ENCODE measurements at regions not wholly inside any gene's neighbourhood (a gene's known extent, or its start where the extent isn't known, plus 50 kb on each side); places are given as distances from the start of the nearest gene placed in this dataset.

- Mint-ChIP-seq H3K27ac (ENCODE audit: unreplicated experiment) (no peak overlapping the region), H3K4me3 (ENCODE audit: unreplicated experiment) (no peak overlapping the region), H3K36me3 (ENCODE audit: insufficient read depth, unreplicated experiment) (no peaks in the 10 kb centered on the region), H3K27me3 (ENCODE audit: insufficient read depth, unreplicated experiment) (peaks cover 4% of the 10 kb centered on the region), H3K4me1 (ENCODE audit: low read depth, unreplicated experiment) (no peaks in the 10 kb centered on the region), H3K9me3 (ENCODE audit: unreplicated experiment) (no peaks in the 10 kb centered on the region)
- H3K4me1 ChIP-seq = no peaks in the 10 kb centered on the region
- no peaks in the 10 kb centered on the region for H3K36me3 ChIP-seq (ENCODE audit: control insufficient read depth, insufficient read depth, low read length)
- BruUV-seq (replicated peaks) = no TSS peak
- CTCF ChIA-PET = no interaction called here
- H3K4me3 ChIP-seq (ENCODE audit: low read depth, low read length) = no peak overlapping the region
- intact Hi-C loops (cut with micrococcal nuclease; ENCODE audit: unreplicated experiment) = no loop called here
- TF ChIP-seq CTCF (IDR thresholded peaks at IDR 0.05; ENCODE audit: insufficient read depth in 1 of 2, low read depth in 1 of 2, low read length in 1 of 2, severe bottlenecking in 1 of 2, unreplicated experiment in 1 of 2) = no peak
- H3K9me3 ChIP-seq = no peaks in the 10 kb centered on the region
- no peaks in the 10 kb centered on the region for H3K27me3 ChIP-seq (replicated peaks; ENCODE audit: control insufficient read depth, insufficient read depth, low read length)
- DNase-seq = no peak
- POLR2A ChIA-PET = no interaction called here
Observed at GRCh38 chr6:169142538-169142844, 111.2 kb downstream of the THBS2 start.

- Histone ChIP-seq H3K4me1 (no peaks in the 10 kb centered on the region), H3K9me3 (no peaks in the 10 kb centered on the region), H3K36me3 (ENCODE audit: control insufficient read depth, insufficient read depth, low read length) (no peaks in the 10 kb centered on the region), H3K4me3 (ENCODE audit: low read depth, low read length) (no peak overlapping the region), H3K27me3 (replicated peaks; ENCODE audit: control insufficient read depth, insufficient read depth, low read length) (no peaks in the 10 kb centered on the region)
- H3K9me3 Mint-ChIP-seq (ENCODE audit: unreplicated experiment) = no peaks in the 10 kb centered on the region
- DNase-seq = no peak
- ChIA-PET CTCF (no interaction called here), POLR2A (no interaction called here)
- no peaks in the 10 kb centered on the region for H3K4me1 Mint-ChIP-seq (ENCODE audit: low read depth, unreplicated experiment)
- BruUV-seq (replicated peaks) = no TSS peak
- H3K27me3 Mint-ChIP-seq (ENCODE audit: insufficient read depth, unreplicated experiment) = peaks cover 4% of the 10 kb centered on the region
- no peak overlapping the region for H3K4me3 Mint-ChIP-seq (ENCODE audit: unreplicated experiment)
- H3K36me3 Mint-ChIP-seq (ENCODE audit: insufficient read depth, unreplicated experiment) = no peaks in the 10 kb centered on the region
- intact Hi-C loops (cut with micrococcal nuclease; ENCODE audit: unreplicated experiment) = no loop called here
- no peak for TF ChIP-seq CTCF (IDR thresholded peaks at IDR 0.05; ENCODE audit: insufficient read depth in 1 of 2, low read depth in 1 of 2, low read length in 1 of 2, severe bottlenecking in 1 of 2, unreplicated experiment in 1 of 2)
- no peak overlapping the region for H3K27ac Mint-ChIP-seq (ENCODE audit: unreplicated experiment)
Observed at GRCh38 chr6:169141671-169142537, 111.7 kb downstream of the THBS2 start.

- no peaks in the 10 kb centered on the region for H3K9me3 ChIP-seq
- H3K27me3 ChIP-seq (replicated peaks; ENCODE audit: control insufficient read depth, insufficient read depth, low read length) = no peaks in the 10 kb centered on the region
- no peak for DNase-seq
- no peak for TF ChIP-seq CTCF (IDR thresholded peaks at IDR 0.05; ENCODE audit: insufficient read depth in 1 of 2, low read depth in 1 of 2, low read length in 1 of 2, severe bottlenecking in 1 of 2, unreplicated experiment in 1 of 2)
- Mint-ChIP-seq H3K4me3 (ENCODE audit: unreplicated experiment) (no peak overlapping the region), H3K27ac (ENCODE audit: unreplicated experiment) (no peak overlapping the region), H3K36me3 (ENCODE audit: insufficient read depth, unreplicated experiment) (no peaks in the 10 kb centered on the region), H3K9me3 (ENCODE audit: unreplicated experiment) (no peaks in the 10 kb centered on the region), H3K4me1 (ENCODE audit: low read depth, unreplicated experiment) (no peaks in the 10 kb centered on the region), H3K27me3 (ENCODE audit: insufficient read depth, unreplicated experiment) (peaks cover 4% of the 10 kb centered on the region)
- BruUV-seq (replicated peaks) = no TSS peak
- H3K4me3 ChIP-seq (ENCODE audit: low read depth, low read length) = no peak overlapping the region
- no peaks in the 10 kb centered on the region for H3K36me3 ChIP-seq (ENCODE audit: control insufficient read depth, insufficient read depth, low read length)
- intact Hi-C loops (cut with micrococcal nuclease; ENCODE audit: unreplicated experiment) = no loop called here
- POLR2A ChIA-PET = no interaction called here
- H3K4me1 ChIP-seq = no peaks in the 10 kb centered on the region
- CTCF ChIA-PET = no interaction called here
Observed at GRCh38 chr6:169140986-169141495, 112.6 kb downstream of the THBS2 start.
